ENCODE measurements at regions not wholly inside any gene's neighbourhood (a gene's known extent, or its start where the extent isn't known, plus 50 kb on each side); places are given as distances from the start of the nearest gene placed in this dataset.

GRCh38 chr21:35692311-35692710 is 368.0 kb downstream of the SETD4 start:
- TF ChIP-seq CTCF (IDR thresholded peaks at IDR 0.05; ENCODE audit: extremely low read depth in 1 of 2, insufficient read depth in 1 of 2, low read depth in 1 of 2, low read length in 2 of 2) (no peak), JUN (IDR thresholded peaks at IDR 0.05; ENCODE audit: borderline replicate concordance, insufficient read depth, insufficient read length, low read depth) (no peak), MYC (IDR thresholded peaks at IDR 0.05; ENCODE audit: low read depth, low read length) (no peak), POLR2AphosphoS5 (IDR thresholded peaks at IDR 0.05; ENCODE audit: insufficient read depth, low read depth, low read length) (no peak), FOS (IDR thresholded peaks at IDR 0.05; ENCODE audit: borderline replicate concordance, insufficient read depth, low read length) (no peak), POLR2A (IDR thresholded peaks at IDR 0.05; ENCODE audit: low read depth, low read length) (no peak), EZH2 (IDR thresholded peaks at IDR 0.05; ENCODE audit: borderline replicate concordance, low read depth, low read length, severe bottlenecking) (no peak)

Measured in endothelial cell of umbilical vein (primary cell).